ENCODE measurements at regions not wholly inside any gene's neighbourhood (a gene's known extent, or its start where the extent isn't known, plus 50 kb on each side); places are given as distances from the start of the nearest gene placed in this dataset.

DNA sequence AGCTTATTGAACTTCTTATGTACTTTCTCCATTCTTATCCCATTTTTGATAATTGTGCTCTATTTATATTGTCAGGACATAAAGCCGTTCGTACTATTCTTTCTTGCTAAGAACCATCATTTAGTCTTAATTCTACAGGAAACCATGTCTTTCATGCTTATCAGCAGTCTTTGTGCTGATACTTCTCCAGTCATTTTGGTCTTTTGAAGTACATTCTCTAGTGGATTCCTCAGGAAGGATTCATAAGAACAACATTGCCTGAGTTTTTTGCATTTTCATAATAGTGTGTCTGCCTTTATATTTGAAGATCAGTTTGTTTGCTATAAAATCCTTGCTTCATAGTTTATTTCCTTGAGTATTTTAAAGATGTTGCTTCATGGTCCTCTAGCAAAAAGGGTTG is 126.6 kb upstream of the NEO1 start:
- no peak for TF ChIP-seq CTCF (IDR thresholded peaks at IDR 0.05; ENCODE audit: poor library complexity)
- TF ChIP-seq EZH2 (IDR thresholded peaks at IDR 0.05; ENCODE audit: borderline replicate concordance): no peak
- no peak for TF ChIP-seq EZH2phosphoT487 (IDR thresholded peaks at IDR 0.05; ENCODE audit: low read depth, severe bottlenecking, unreplicated experiment)

Data from hepatocyte (in vitro differentiated cells).